ENCODE measurements at regions not wholly inside any gene's neighbourhood (a gene's known extent, or its start where the extent isn't known, plus 50 kb on each side); places are given as distances from the start of the nearest gene placed in this dataset.

DNA sequence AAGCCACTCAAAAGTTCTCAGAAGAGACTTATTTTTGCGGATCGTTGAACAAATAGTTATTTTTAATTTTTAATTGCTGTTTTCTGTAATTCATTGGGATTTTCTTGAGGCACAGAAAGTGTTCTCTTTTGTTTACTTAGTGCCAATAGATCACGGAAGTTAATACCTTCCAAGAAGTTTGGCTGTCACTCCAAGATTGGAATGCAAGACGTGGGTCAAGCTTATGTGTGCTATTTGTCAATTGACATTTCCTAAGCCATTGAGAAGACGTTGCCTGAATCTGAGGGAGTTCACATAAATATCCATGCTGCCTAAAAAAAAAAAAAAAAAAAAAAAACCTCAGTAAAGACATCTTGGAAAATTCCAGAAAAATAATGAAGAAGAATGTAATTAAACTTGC, 1071.4 kb upstream of the ADGRB3 start:
- TF ChIP-seq, protein P1, sequence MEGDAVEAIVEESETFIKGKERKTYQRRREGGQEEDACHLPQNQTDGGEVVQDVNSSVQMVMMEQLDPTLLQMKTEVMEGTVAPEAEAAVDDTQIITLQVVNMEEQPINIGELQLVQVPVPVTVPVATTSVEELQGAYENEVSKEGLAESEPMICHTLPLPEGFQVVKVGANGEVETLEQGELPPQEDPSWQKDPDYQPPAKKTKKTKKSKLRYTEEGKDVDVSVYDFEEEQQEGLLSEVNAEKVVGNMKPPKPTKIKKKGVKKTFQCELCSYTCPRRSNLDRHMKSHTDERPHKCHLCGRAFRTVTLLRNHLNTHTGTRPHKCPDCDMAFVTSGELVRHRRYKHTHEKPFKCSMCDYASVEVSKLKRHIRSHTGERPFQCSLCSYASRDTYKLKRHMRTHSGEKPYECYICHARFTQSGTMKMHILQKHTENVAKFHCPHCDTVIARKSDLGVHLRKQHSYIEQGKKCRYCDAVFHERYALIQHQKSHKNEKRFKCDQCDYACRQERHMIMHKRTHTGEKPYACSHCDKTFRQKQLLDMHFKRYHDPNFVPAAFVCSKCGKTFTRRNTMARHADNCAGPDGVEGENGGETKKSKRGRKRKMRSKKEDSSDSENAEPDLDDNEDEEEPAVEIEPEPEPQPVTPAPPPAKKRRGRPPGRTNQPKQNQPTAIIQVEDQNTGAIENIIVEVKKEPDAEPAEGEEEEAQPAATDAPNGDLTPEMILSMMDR (IDR thresholded peaks at IDR 0.05; ENCODE audit: insufficient read depth, low read length, poor library complexity, severe bottlenecking): no peak
- Histone ChIP-seq H3K27me3 (replicated peaks; ENCODE audit: control insufficient read depth, insufficient read depth, low read length) (no peaks in the 10 kb centered on the region), H3K4me3 (replicated peaks; ENCODE audit: low read depth, low read length) (no peak overlapping the region), H3K36me3 (ENCODE audit: control insufficient read depth, insufficient read depth, low read length) (no peaks in the 10 kb centered on the region)
- no peak for DNase-seq (ENCODE audit: extremely low read depth, insufficient read length)

DNA sequence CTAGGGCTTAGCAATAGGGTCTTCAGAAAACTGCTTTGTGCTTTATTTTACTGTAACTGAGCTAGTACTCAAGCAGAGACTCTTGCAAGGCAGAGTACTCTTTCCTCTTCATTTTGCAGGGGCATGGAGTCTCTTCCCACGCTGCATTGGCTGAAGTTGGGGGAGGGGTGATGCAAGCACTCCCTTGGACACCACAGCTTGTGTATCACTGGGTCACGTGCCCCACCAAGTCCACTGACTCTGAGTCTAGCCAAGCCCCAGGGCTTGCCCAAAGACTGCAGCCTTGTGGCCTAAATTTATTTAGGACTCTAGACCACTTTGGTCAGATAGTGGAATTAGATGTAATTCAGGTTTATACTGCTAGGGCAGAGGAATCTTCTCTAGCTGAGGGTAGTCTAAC, 1075.0 kb upstream of the ADGRB3 start:
- no peak for DNase-seq (ENCODE audit: extremely low read depth, insufficient read length)
- TF ChIP-seq, protein P1 (IDR thresholded peaks at IDR 0.05; ENCODE audit: insufficient read depth, low read length, poor library complexity, severe bottlenecking): no peak
- Histone ChIP-seq H3K36me3 (ENCODE audit: control insufficient read depth, insufficient read depth, low read length) (no peaks in the 10 kb centered on the region), H3K4me3 (replicated peaks; ENCODE audit: low read depth, low read length) (no peak overlapping the region), H3K27me3 (replicated peaks; ENCODE audit: control insufficient read depth, insufficient read depth, low read length) (no peaks in the 10 kb centered on the region)

DNA sequence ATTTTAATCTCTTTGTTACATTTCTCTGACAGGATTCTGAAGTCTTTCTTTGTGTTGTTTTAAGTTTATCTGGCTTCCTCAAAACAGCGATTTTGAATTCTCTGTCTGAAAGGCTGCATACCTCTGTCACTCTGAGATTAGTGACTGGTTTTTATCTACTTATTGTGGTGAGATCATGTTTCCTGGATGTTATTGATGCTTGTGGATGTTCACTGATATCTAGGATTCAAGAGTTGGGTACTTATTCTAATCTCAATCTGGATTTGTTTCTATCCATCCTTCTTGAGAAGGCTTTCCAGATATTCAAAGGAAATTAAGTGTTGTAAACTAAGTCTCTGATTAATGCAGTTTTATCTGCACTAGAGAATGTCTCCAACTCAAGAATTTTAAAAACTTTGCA, 1076.1 kb upstream of the ADGRB3 start:
- H3K4me3 ChIP-seq (replicated peaks; ENCODE audit: low read depth, low read length): no peak overlapping the region
- no peak for DNase-seq (ENCODE audit: extremely low read depth, insufficient read length)
- no peaks in the 10 kb centered on the region for H3K27me3 ChIP-seq (replicated peaks; ENCODE audit: control insufficient read depth, insufficient read depth, low read length)
- TF ChIP-seq, protein P1 (IDR thresholded peaks at IDR 0.05; ENCODE audit: insufficient read depth, low read length, poor library complexity, severe bottlenecking): no peak
- H3K36me3 ChIP-seq (ENCODE audit: control insufficient read depth, insufficient read depth, low read length): no peaks in the 10 kb centered on the region

DNA sequence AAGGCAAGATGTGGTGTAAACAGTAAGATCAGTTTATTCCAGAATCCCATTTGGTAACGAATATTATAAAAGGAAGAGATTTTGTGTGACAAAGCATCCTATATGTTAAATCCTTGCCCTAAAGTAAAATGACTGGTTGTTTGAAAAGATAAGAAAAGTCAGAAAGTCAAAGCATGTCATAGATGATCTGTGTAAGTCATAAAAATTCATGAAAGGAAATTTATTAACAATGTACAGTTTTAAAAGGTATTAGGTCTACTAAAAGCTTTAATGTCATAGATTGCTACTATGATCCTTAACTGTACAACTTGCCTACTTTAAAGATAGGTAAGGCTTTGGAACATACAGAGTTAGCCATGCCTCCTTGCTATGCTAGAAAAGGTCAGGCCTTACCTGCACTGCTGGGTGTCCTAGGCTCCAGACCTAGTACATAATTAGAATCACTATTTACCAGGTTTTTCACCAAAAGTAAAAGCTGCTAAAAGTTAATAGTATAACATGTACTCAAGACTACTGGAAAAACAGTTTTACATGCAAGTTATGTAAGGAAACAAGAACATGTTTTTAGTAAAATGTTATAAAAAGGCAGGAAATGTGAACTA, 1090.1 kb upstream of the ADGRB3 start:
- no peaks in the 10 kb centered on the region for H3K36me3 ChIP-seq (ENCODE audit: control insufficient read depth, insufficient read depth, low read length)
- H3K27me3 ChIP-seq (replicated peaks; ENCODE audit: control insufficient read depth, insufficient read depth, low read length): no peaks in the 10 kb centered on the region
- TF ChIP-seq, protein P1 (IDR thresholded peaks at IDR 0.05; ENCODE audit: insufficient read depth, low read length, poor library complexity, severe bottlenecking): no peak
- no peak overlapping the region for H3K4me3 ChIP-seq (replicated peaks; ENCODE audit: low read depth, low read length)
- no peak for DNase-seq (ENCODE audit: extremely low read depth, insufficient read length)

DNA sequence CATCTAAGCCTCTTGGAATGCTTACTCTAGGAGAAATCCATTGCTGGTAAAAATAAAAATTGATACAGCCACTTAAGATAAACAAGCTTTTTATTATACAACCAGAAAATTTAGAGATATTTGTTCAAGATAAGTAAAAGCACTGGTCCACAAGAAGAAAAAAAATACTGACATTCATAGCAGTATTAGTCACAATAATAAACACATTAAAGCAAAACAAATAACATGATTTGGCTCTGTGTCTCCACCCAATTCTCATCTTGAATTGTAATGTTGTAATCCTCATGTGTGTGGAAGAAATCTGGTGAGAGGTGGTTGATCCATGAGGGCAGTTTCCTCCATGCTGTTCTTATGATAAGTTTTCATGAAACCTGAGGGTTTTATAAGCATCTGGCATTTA, 1093.5 kb upstream of the ADGRB3 start:
- Histone ChIP-seq H3K36me3 (ENCODE audit: control insufficient read depth, insufficient read depth, low read length) (no peaks in the 10 kb centered on the region), H3K4me3 (replicated peaks; ENCODE audit: low read depth, low read length) (no peak overlapping the region), H3K27me3 (replicated peaks; ENCODE audit: control insufficient read depth, insufficient read depth, low read length) (no peaks in the 10 kb centered on the region)
- TF ChIP-seq, protein P1 (IDR thresholded peaks at IDR 0.05; ENCODE audit: insufficient read depth, low read length, poor library complexity, severe bottlenecking): no peak
- DNase-seq (ENCODE audit: extremely low read depth, insufficient read length): no peak

DNA sequence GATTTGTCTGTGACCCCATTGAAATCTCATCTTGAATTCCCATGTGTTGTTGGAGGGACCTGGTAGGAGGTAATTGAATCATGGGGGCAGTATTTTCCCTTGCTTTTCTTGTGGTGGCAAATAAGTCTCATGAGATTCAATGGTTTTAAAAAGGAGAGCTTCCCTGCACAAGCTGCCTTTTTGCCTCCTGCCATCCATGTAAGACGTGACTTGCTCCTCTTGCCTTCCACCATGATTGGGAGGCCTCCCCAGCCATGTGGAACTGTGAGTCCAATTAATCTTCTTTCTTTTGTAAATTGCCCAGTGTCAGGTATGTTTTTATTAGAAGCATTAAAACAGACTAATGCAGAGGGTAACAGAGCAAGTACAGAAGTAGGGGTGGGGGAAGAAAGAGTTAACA, 1097.0 kb upstream of the ADGRB3 start:
- no peaks in the 10 kb centered on the region for H3K27me3 ChIP-seq (replicated peaks; ENCODE audit: control insufficient read depth, insufficient read depth, low read length)
- TF ChIP-seq, protein P1 (IDR thresholded peaks at IDR 0.05; ENCODE audit: insufficient read depth, low read length, poor library complexity, severe bottlenecking): no peak
- no peak overlapping the region for H3K4me3 ChIP-seq (replicated peaks; ENCODE audit: low read depth, low read length)
- no peaks in the 10 kb centered on the region for H3K36me3 ChIP-seq (ENCODE audit: control insufficient read depth, insufficient read depth, low read length)
- no peak for DNase-seq (ENCODE audit: extremely low read depth, insufficient read length)
